GM18502 (cell line): ENCODE measurements at regions not wholly inside any gene's neighbourhood (a gene's known extent, or its start where the extent isn't known, plus 50 kb on each side); places are given as distances from the start of the nearest gene placed in this dataset.
"Not testable (repeated sequence)": the region's sequence is repeated elsewhere in the genome, so short reads cannot be mapped to it uniquely, and the experiment has no call there.

ENCODE experiments used
- ATAC-seq: cut with Tn5 transposase; IDR thresholded peaks from one replicate; pipeline ENCODE4 v1.9.1; 2021; ENCODE audit warnings: mild to moderate bottlenecking; ENCODE audit not compliant: unreplicated experiment, poor library complexity

DNA sequence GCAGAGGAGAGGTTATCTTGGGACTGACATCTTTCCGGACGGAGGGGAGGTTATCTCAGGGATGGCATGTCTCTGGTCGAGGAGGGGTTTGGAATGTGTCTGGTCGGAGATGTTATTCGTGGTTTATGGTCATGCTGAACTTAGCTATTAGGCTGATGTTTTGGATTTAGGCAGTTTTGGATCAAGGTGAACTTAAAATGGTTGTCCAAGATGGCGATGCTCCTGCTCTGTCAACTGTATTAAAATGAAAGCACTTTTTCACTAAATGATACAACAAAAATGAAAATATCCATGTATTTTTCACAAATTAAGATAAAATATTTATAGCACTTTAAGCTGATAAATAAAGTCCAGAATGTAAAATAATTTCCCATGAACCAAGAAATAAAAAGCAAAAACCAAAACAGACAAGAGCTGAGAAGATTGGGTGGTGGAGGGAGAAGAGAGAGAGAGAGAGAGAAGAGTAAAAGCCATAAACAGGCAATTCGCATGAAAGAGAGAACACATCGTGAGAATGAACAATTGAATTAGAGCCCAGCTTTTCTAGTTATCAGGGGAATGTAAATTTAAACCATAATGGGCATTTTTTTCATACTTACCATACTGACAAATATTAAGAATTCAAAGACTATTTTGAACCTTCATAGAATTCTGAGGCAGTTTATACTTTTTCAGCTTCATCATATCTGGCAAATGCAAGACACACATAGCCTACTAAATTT lies 2236.0 kb upstream of the AGA start:
- no peak for ATAC-seq

DNA sequence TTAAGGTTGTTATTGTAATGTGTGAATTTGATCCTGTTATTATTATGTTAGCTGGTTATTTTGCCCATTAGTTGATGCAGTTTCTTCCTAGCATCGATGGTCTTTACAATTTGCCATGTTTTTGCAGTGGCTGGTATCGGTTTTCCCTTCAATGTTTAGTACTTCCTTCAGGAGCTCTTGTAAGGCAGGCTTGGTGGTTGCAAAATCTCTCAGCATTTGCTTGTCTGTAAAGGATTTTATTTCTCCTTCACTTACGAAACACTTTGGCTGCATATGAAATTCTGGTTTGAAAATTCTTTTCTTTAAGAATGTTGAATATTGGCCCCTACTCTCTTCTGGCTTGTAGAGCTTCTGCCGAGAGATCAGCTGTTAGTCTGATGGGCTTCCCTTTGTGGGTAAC lies 2241.4 kb upstream of the AGA start:
- ATAC-seq: not testable (repeated sequence)

DNA sequence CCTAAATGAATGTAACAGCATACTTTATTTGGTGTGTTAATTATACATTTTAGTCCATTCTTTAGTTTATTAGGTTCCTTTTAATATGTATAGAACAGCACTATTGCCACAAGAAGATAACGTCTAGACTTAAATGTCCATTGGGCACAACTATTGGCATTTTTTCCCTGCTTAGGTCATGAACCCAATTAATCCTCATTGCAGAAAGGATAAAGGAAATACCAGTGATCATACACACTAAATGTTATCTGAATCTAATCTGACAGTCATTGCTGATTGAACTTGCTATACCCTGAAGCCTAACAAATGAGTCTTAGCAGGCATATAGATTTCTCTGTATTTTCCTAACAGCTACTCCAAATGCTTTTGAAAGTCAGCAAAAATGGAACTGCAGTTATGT lies 2250.0 kb upstream of the AGA start:
- no peak for ATAC-seq

DNA sequence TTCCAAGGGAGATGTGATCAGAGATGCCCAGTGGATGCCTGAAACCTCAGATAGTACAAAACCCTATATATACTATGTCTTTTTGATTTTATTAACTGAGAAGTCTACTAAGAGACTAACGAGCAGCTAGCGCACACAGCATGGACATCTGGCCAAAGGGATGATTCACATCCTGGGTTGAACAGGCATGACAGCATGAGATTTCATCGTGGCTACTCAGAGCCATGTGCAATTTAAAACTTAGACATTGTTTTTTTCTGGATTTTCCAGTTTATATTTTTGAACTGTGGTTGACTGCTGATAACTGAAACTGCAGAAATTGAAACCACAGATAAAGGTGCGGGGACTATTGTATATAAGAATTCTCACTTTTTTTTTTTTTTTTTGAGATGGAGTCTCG lies 2252.9 kb upstream of the AGA start:
- no peak for ATAC-seq

DNA sequence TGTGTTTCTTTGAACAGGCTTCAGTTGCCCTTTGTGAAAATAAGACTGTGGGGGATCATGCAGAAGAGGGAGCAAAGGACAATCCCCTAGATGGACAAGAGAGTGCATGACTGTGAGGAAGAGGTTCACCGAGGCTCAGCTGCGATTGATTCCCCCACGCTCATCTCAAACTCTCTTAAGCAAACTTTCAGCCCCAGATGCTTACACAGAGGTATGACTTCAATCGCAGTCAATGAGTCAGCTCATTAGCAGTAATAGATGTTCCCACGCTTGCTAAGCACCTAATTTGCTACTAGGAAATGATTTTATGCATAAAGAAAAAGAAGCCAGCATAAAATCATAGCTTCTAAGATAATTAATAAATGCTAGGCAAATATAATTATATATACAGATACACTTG lies 2256.1 kb upstream of the AGA start:
- no peak for ATAC-seq

DNA sequence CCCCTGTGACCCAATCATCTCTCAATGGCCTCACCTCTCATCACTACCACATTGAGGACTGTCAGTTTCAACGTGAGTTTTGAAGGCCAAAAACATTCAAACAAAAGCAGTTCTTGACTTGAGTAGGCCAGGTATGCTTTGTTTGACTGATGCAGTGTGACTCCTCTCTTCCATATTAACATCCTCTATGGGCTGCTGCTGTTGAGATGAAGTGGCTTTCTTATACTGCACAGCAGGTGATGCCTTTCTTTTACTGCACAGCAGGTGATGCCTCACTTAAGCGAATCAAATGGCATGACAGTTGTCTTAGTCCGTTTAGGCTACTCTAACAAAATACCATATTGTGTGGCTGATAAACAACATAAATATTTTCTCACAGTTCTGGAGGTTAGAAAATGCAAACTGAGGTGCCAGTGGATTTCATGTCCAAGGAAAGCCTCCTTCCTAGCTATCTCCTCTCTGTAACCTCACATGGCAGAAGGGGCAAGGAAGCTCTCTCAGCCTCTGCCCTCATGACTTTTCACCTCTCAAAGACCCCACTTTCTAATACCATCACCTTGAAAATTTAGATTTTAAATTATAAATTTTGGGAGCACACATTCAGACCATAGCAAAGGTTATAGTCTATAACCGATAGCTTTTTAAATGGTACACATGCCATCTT lies 2267.9 kb upstream of the AGA start:
- ATAC-seq: no peak

DNA sequence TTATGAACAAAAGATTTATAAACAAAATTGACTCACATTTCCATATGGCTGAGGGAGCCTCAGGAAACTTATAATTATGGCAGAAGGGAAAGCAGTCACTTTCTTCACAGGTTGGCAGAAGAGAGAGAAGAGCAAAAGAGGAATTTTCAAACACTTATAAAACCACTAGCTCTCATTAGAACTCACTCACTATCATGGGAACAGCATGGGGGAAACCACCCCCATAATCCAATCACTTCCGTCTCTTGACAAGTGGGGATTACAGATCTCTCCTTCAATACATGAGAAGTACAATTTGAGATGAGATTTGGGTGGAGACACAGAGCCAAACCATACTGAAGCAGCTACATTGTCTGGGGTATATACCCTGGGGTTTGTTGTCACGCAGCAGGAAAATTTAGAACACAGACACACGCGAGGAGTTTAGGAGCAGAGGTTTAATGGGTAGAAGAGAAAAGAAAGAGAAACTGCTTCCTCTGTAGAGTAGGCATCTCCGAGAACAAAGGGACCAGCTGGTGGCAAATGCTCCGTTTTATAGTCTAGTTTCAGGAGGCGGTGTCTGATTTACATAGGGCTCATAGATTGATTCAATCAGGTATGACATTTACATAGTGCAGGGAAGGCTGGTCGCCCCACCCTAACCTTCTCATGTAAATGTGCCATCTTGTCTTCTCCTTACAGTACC lies 2277.7 kb upstream of the AGA start:
- no peak for ATAC-seq

DNA sequence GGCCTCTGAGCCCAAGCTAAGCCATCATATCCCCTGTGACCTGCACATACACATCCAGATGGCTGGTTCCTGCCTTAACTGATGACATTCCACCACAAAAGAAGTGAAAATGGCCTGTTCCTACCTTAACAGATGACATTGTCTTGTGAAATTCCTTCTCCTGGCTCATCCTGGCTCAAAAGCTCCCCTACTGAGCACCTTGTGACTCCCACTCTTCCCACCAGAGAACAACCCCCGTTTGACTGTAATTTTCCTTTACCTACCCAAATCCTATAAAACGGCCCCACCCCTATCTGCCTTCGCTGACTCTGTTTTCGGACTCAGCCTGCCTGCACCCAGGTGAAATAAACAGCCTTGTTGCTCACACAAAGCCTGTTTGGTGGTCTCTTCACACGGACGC lies 2284.3 kb upstream of the AGA start:
- not testable (repeated sequence) for ATAC-seq

DNA sequence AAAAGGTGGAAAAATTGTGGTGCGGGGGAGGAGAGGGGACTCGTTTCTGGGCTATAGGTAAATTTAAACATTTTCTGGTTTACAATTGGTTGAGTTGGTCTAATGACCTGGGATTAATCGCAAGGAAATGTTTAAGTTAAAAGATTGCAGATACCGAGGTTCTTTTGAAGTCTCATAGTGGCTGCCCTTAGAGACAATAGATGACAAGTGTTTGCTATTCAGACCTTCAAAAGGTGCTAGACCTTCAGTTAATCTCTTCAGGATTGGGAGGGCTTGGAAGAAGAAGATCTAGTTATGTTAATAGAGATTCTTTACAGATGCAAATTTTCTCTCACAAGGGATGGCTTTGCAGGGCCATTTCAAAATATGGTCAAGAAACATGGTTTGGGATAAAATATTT lies 2286.1 kb upstream of the AGA start:
- ATAC-seq: no peak

DNA sequence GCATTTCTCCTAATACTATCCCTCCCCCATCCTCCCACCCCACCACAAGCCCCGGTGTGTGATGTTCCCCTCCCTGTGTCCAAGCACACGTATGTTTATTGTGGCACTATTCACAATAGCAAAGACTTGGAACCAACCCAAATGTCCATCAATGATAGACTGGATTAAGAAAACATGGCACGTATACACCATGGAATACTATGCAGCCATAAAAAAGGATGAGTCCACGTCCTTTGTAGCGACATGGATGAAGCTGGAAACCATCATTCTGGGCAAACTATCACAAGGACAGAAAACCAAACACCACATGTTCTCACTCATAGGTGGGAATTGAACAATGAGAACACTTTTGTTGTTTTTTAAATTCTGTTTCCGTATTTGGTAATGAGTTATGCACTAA lies 2294.6 kb upstream of the AGA start:
- not testable (repeated sequence) for ATAC-seq

DNA sequence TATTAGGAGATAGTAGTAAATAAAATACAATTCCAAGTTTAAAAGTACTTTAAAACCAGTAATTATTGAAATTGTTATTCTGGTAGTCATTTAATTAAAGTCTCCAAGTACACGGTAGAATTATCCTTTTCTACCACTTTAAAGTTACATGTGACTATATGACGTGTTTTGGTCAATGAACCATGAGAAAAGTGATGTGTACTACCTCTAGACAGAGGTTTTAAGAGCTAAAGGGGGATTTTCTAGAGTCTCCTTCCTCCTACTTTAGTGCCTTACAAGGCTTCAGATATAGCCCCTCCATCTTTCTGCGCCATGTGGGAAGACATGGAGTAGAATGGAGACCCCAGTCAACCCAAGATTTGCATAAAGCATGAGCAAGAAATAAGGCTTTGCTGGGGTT lies 2296.6 kb upstream of the AGA start:
- ATAC-seq: no peak

DNA sequence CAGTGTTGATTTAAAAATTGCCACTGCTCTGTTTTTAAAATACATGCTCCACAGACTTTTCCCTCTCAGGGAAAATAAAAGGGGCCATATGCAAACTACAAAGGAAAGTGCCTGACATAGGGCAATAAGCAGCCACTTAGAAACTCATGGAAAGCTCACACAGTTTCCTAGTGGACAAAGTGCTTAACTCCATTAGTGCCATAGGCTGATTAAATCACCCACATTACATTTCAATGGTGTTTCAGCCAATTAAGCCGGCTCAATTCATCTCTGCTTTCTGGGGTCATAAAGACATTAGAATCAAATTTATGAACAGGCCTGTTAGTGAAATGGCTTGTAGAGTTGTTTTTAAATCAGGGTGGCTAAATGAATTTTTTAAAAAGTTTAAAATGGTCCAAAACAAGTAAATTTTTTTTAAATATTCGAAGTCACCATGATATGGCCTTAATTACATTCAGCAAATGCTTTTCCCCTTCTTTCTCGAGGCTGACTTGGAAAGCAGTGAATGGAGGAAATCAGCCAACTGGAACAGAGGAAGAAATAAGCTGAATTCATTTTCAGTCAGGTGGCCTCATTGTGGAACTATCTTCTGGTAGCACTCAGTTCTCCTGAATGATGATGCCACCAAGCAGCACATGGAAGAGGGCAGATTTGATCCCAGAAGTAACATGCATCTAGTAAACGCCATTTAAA lies 2305.1 kb upstream of the AGA start:
- no peak for ATAC-seq

DNA sequence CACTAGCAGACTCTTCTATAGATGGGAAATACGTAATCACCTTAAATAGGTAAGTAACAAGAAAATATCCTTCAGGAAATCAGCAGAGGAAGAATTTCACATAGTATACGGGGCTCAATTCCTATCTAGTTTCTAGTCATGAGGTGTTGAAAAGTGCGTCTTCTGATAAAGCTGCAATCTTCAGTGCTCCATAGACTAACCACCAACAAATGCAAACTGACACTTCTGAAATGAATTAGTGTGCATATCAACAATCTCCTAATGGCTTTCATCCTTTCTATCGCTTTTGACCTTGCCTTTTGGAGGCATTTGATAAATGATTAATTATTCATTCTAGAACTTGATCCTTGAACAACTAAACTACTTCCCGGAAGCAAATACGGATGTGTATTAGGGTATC lies 2306.6 kb upstream of the AGA start:
- no peak for ATAC-seq

DNA sequence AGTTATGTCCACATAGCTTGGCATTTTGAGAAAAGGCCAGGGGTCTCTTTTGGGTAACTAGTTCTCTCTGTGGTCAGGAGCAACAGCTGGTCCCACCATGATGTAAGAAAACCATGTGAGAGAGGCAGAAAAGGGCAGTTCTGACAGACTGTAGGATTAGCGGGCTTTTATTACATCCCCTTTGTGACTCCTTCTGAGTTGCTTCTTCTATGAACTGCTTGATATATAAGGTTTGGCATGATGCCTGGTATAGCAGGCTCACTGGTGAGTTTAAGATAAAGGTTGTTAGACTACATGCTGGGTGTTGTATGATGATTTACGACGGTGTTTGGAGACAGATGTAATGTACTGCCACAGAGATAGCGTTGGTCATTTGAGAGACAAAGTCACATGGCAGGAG lies 2308.1 kb upstream of the AGA start:
- ATAC-seq: no peak

DNA sequence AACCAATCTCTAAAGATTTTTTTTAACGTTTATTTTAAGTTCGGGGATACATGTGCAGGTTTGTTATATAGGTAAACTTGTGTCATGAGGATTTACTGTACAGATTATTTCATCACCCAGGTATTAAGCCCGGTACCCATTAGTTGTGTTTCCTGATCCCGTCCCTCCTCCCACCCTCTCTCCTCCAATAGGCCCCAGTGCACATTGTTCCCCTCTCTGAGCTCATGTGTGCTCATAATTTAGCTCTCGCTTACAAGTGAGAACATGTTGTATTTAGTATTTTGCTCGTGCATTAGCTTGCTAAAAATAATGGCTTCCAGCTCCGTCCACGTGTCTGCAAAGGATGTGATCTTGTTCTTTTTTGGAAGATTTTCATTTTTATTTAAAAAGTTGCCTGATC lies 2309.4 kb upstream of the AGA start:
- no peak for ATAC-seq

DNA sequence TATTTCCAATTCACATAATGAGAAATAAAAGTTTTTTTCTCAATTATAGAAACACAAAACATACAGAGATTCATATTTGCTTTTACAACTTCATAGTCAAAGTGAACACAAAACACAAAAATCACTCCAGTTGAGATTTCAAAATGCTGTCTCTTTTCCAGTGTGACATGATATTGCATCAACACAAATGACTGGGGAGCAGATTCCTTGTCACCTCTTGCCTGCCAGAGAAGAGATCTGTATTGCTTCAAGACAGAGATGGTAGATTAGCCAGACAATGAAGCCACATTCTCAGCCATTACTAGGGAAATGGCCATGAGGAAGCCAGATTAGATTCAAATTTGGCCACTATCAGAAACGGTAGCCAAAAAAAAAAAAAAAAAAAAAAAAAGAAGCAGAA lies 2313.1 kb upstream of the AGA start:
- ATAC-seq: no peak

DNA sequence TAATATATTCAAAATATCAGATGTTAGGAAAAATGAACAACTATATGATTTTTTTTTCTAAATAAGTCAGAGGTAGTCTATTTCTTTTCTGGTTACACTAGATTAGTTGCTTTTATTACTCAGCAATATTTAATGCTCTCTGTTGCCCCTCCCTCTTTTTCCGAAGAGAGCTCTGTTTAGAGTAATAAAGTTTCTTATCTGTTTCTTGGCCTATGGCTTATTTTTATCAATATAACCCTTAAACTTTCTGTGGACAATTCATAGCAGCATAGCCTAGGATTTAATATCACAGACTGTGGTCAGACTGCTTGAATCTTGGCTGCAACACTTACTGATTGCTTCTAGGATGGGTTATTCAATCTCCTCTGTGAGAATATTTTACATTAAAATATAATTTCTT lies 2315.4 kb upstream of the AGA start:
- no peak for ATAC-seq

DNA sequence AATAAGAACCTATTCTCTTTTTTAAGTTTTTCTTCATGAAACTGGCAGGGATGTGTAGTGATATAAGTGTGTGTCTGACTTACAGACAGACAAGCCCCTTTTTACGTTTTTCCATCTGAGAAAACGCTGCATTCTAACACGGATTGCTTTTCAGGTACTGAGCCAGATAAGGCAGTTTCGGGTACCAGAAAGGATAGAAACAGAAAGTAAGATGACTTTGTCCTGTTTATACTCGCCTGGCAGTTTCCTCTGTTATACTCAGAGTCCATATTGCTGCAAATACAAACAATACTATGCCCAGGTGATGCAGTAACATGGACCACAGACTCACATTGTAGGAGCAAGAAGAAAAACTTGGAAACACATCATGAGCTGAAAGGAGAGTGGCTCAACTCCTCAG lies 2320.6 kb upstream of the AGA start:
- ATAC-seq: no peak

DNA sequence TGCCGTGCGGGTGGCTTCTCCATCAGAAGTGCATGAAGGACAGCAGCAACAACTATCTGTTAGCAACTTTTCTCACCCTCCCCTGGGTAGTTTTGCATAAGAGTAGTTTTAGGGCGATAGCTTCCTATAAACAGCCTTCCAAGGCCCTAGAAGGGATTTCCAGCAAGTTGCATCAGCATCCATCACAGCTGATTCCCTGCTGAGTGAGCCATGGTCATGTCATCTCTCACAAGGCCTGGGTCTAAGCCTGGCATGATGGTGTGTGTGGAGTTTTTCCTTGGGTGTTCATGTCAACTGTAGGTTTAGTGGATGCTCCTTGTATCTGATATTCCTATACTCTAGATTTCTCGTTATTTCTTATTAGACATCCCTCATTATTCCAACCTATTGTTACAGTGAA lies 2324.7 kb upstream of the AGA start:
- ATAC-seq: no peak

DNA sequence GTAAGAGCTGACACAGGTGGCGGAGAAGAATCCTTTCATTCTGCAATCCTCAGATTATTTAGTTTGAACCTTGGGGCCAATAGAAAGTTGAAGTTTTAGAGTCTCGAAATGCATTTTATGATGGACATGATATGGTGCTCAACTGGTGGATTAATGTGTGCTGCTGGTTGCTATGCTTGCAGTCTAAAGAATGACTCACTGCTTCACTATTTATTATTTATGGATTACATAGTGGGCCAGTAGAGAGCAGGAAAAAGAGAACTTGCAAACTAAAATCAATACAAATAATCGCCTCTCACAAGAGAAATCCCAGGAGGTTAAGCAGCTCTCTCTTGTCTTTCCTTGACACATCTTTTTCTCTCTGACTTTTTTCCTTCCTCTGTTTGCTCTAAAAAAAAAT lies 2326.8 kb upstream of the AGA start:
- no peak for ATAC-seq

DNA sequence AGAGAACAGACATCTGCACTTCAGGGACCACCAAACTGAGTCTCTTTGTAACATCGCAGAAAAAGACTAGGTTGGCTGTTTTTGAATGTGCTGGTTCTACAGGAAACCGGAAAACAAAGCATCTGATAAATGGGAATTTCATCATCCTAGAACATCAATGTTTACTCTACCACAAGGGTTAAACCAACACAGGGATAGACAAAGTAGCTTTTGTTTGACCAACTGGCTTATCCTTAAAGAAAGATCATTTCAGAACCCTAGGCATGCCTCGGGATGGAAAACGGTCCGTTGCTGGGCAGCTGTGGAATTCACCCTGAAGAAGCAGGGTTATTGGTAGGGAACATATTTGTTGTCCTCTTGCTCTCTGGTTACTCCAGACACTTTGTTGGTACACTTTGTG lies 2355.5 kb upstream of the AGA start:
- no peak for ATAC-seq
